Endothelial cell of umbilical vein (primary cell): ENCODE measurements at regions not wholly inside any gene's neighbourhood (a gene's known extent, or its start where the extent isn't known, plus 50 kb on each side); places are given as distances from the start of the nearest gene placed in this dataset.

Experiments used
- BruUV-seq: library from RNA; stranded (reverse); fragments of 400-500 nt; replicated peaks from 2 replicates; lab custom pipeline; 2021; lab: Mats Ljungman, UMichigan
- CTCF ChIA-PET: fragments of 300-600, 350-600 bp; sonication (Branson Sonifier 250); formaldehyde crosslinking; loops from one replicate; lab custom pipeline; 2021; ENCODE audit warnings: antibody characterized with exemption, inconsistent platforms; lab: Charles Lee
- POLR2A ChIA-PET: fragments of 300-600, 350-600 bp; sonication (Branson Sonifier 250); formaldehyde crosslinking; loops from one replicate; lab custom pipeline; 2021; ENCODE audit warnings: antibody characterized with exemption, inconsistent platforms; lab: Charles Lee
- DNase-seq: peaks from one replicate; pipeline ENCODE4 v3.0.0-alpha.2; 2011; ENCODE audit warnings: low read depth, low spot score
- FAIRE-seq: peaks from 2 replicates; lab custom pipeline; 2011; peaks lifted over from hg19 to GRCh38; lab: Jason Lieb, UNC
- H2AFZ ChIP-seq: 2 replicates; pipeline ENCODE4 v1.6.0; 2012; ENCODE audit warnings: low read depth, low read length, control low read depth, inconsistent platforms
- H3K27ac ChIP-seq: 2 replicates; pipeline ENCODE4 v1.5.1; 2011; ENCODE audit warnings: low read depth, mild to moderate bottlenecking, control low read depth, low read length, moderate library complexity; ENCODE audit not compliant: insufficient read depth
- H3K27me3 ChIP-seq, 2 experiments: 2 replicates each; pipeline versions ENCODE4 v1.6.0 to v1.6.1; 2011; ENCODE audit warnings: low read length in 2 of 2, mixed read lengths in 1 of 2; ENCODE audit not compliant: control insufficient read depth in 2 of 2, insufficient read depth in 2 of 2
- H3K36me3 ChIP-seq, 2 experiments: 2 replicates in 1 of 2; 3 replicates in 1 of 2; pipeline ENCODE4 v1.5.1; 2011; ENCODE audit warnings: low read length in 2 of 2, mild to moderate bottlenecking in 1 of 2, moderate library complexity in 1 of 2; ENCODE audit not compliant: control insufficient read depth in 2 of 2, insufficient read depth in 2 of 2; ENCODE audit errors: extremely low read depth in 1 of 2
- H3K4me1 ChIP-seq: 3 replicates; pipeline ENCODE4 v1.5.1; 2011; ENCODE audit warnings: mild to moderate bottlenecking, low read length; ENCODE audit not compliant: control insufficient read depth, insufficient read depth; ENCODE audit errors: extremely low read depth
- H3K4me2 ChIP-seq: 2 replicates; pipeline ENCODE4 v1.6.1; 2011; ENCODE audit warnings: low read length, control low read depth, mixed read lengths; ENCODE audit not compliant: insufficient read depth
- H3K4me3 ChIP-seq, 3 experiments: fragments of 200-600 bp in 1 of 3; sonication (generic), shearing (Covaris generic) in 1 of 3; replicated peaks in 1 of 3; 2 replicates each; pipeline ENCODE4 v1.5.1; 2011 to 2016; ENCODE audit warnings: control low read depth in 3 of 3, low read length in 3 of 3, mild to moderate bottlenecking in 2 of 3, inconsistent platforms in 1 of 3, low read depth in 1 of 3, moderate library complexity in 1 of 3; ENCODE audit not compliant: insufficient read depth in 1 of 3
- H3K79me2 ChIP-seq: 2 replicates; pipeline ENCODE4 v1.6.0; 2012; ENCODE audit warnings: low read length, inconsistent platforms; ENCODE audit not compliant: control insufficient read depth, insufficient read depth
- H3K9ac ChIP-seq: replicated peaks from 2 replicates; pipeline ENCODE3; 2011; ENCODE audit warnings: low read length, control low read depth; ENCODE audit not compliant: insufficient read depth; ENCODE audit errors: extremely low read depth
- H3K9me1 ChIP-seq: replicated peaks from 3 replicates; pipeline ENCODE4 v1.6.0; 2011; ENCODE audit warnings: mild to moderate bottlenecking, low read length; ENCODE audit not compliant: control insufficient read depth, insufficient read depth; ENCODE audit errors: extremely low read depth
- H3K9me3 ChIP-seq: replicated peaks from 2 replicates; pipeline ENCODE4 v1.5.1; 2012; ENCODE audit warnings: low read length, inconsistent platforms; ENCODE audit not compliant: control insufficient read depth, insufficient read depth
- H4K20me1 ChIP-seq: replicated peaks from 2 replicates; pipeline ENCODE3; 2011; ENCODE audit warnings: mild to moderate bottlenecking, low read length; ENCODE audit not compliant: control insufficient read depth, insufficient read depth; ENCODE audit errors: extremely low read depth
- CTCF ChIP-seq, 2 donors: IDR thresholded peaks; 1 replicate in 1 of 2; 2 replicates in 1 of 2; pipeline ENCODE4 v1.5.1; 2011; ENCODE audit warnings: low read length in 2 of 2, mild to moderate bottlenecking in 2 of 2, moderate library complexity in 2 of 2, control low read depth in 1 of 2, inconsistent platforms in 1 of 2, low read depth in 1 of 2; ENCODE audit not compliant: insufficient read depth in 1 of 2; ENCODE audit errors: extremely low read depth in 1 of 2
- EZH2 ChIP-seq: IDR thresholded peaks from 2 replicates; pipeline ENCODE4 v1.6.1; 2012; ENCODE audit warnings: borderline replicate concordance, low read depth, mild to moderate bottlenecking, moderate library complexity, low read length, inconsistent platforms; ENCODE audit not compliant: severe bottlenecking
- FOS ChIP-seq: IDR thresholded peaks from 2 replicates; pipeline ENCODE4 v1.6.1; 2011; ENCODE audit warnings: mild to moderate bottlenecking, low read length, moderate library complexity, borderline replicate concordance; ENCODE audit not compliant: insufficient read depth
- GATA2 ChIP-seq: IDR thresholded peaks from 2 replicates; pipeline ENCODE4 v1.7.0; 2011; ENCODE audit warnings: low read depth, mild to moderate bottlenecking, moderate library complexity, mixed read lengths, low read length; ENCODE audit not compliant: insufficient read length, insufficient read depth
- JUN ChIP-seq: IDR thresholded peaks from 2 replicates; pipeline ENCODE4 v1.6.1; 2011; ENCODE audit warnings: borderline replicate concordance, low read depth; ENCODE audit not compliant: insufficient read length, insufficient read depth
- MAX ChIP-seq: IDR thresholded peaks from 2 replicates; pipeline ENCODE4 v1.6.1; 2011; ENCODE audit not compliant: insufficient read depth, insufficient read length
- MYC ChIP-seq: IDR thresholded peaks from one replicate; pipeline ENCODE4 v1.6.1; 2011; ENCODE audit warnings: mild to moderate bottlenecking, low read depth, low read length
- POLR2A ChIP-seq: IDR thresholded peaks from 2 replicates; pipeline ENCODE4 v1.6.1; 2012; ENCODE audit warnings: low read depth, mild to moderate bottlenecking, control low read depth, low read length
- POLR2AphosphoS5 ChIP-seq: IDR thresholded peaks from 2 replicates; pipeline ENCODE4 v1.6.1; 2012; ENCODE audit warnings: low read depth, mild to moderate bottlenecking, control low read depth, low read length, moderate library complexity; ENCODE audit not compliant: insufficient read depth
- dilution Hi-C: fragments of 300-500 bp; cut with MboI; formaldehyde crosslinking; loops from one replicate; pipeline ENCODE4 v1.15.0; 2019; ENCODE audit warnings: low sequenced_read_pairs; ENCODE audit not compliant: extremely low pct_ligation_motif_present
- intact Hi-C: fragments of 100-400 bp; cut with micrococcal nuclease; formaldehyde crosslinking; loops from one replicate; pipeline ENCODE4 v1.10.0; 2022

- Histone ChIP-seq H2AFZ (no peak overlapping the region), H4K20me1 (no peaks in the 10 kb centered on the region), H3K9me1 (no peaks in the 10 kb centered on the region), H3K4me1 (no peaks in the 10 kb centered on the region), H3K79me2 (no peaks in the 10 kb centered on the region), H3K36me3 (no peaks in the 10 kb centered on the region), H3K4me3 (no peak overlapping the region), H3K27ac (no peak overlapping the region), H3K9me3 (no peaks in the 10 kb centered on the region), H3K4me2 (no peak overlapping the region), H3K27me3 (no peaks in the 10 kb centered on the region), H3K9ac (no peak overlapping the region)
- dilution Hi-C loops (no loop called here), intact Hi-C loops (no loop called here)
- no peak for FAIRE-seq
- BruUV-seq: no TSS peak
- no peak for TF ChIP-seq POLR2A
- TF ChIP-seq FOS: no peak
- no peak for TF ChIP-seq MAX
- no peak for TF ChIP-seq GATA2
- TF ChIP-seq POLR2AphosphoS5: no peak
- no peak for TF ChIP-seq JUN
- TF ChIP-seq MYC: no peak
- no peak for TF ChIP-seq EZH2
- no peak for TF ChIP-seq CTCF (IDR thresholded peaks at IDR 0.05; ENCODE audit: extremely low read depth in 1 of 2, insufficient read depth in 1 of 2, low read depth in 1 of 2, low read length in 2 of 2)
- ChIA-PET CTCF (no interaction called here), POLR2A (no interaction called here)
- no peak for DNase-seq
These were observed 1540.9 kb upstream of the MIR17HG start for GRCh38 chr13:89806594-89806993.
